Upper lobe of right lung (tissue), 1 donor: ENCODE measurements at regions not wholly inside any gene's neighbourhood (a gene's known extent, or its start where the extent isn't known, plus 50 kb on each side); places are given as distances from the start of the nearest gene placed in this dataset.

Experiments
- ATAC-seq: fragments of 200-7000 bp; cut with Tn5 transposase; one replicate; pipeline ENCODE4 v1.9.1; 2020; ENCODE audit warnings: mild to moderate bottlenecking, moderate library complexity
- DNase-seq: peaks from one replicate; pipeline ENCODE4 v3.0.0-alpha.2; 2020
- H3K27ac ChIP-seq: fragments of 200-600 bp; one replicate; pipeline ENCODE4 v1.8.0; 2022
- H3K27me3 ChIP-seq: fragments of 200-600 bp; one replicate; pipeline ENCODE4 v1.8.0; 2022; ENCODE audit warnings: mild to moderate bottlenecking
- H3K36me3 ChIP-seq: fragments of 200-600 bp; one replicate; pipeline ENCODE4 v1.8.0; 2022
- H3K4me1 ChIP-seq: fragments of 200-600 bp; one replicate; pipeline ENCODE4 v1.8.0; 2022
- H3K4me3 ChIP-seq: fragments of 200-600 bp; one replicate; pipeline ENCODE4 v1.8.0; 2022; ENCODE audit warnings: mild to moderate bottlenecking
- H3K9me3 ChIP-seq: fragments of 200-600 bp; one replicate; pipeline ENCODE4 v1.8.0; 2022
- intact Hi-C: fragments of 100-400 bp; cut with DNase I; formaldehyde crosslinking; loops from one replicate; pipeline ENCODE4 v1.11.0; 2022
- TF ChIP-seq, protein P1 (sequence below): fragments of 200-600 bp; IDR thresholded peaks from one replicate; pipeline ENCODE4 v1.8.0; 2022; ENCODE audit warnings: antibody characterized with exemption
- donor health status: DM: no; HTN: yes; CAD: no; lungs with severe emphysema.

DNA sequence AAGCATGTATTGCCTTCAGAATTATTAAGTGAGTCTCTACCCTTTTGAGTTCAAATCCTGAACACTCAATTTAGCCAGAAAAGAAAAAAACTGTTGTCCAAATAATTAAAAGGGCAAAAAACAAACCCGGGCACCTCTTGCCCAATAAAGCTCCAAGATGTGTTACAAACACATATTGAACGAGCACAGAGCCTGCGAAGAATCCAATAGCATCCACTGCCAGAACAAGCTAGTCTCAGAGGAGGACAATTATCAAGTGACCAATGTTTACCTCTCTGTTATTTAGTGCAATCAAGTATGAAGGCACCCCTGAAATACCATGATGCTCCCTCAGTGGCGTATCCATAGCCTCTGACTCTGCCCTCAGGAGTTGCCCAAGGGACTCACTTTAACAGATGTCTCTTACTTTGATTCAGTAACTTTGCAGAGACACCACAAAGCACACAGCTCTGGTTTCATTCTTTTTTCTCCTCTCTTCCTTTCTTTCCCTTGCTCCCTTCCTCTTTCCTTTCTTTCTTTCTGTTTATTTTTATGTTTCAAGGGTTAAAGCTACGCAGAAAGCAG is 93.5 kb upstream of the SPATS2L start:
- no peaks in the 10 kb centered on the region for H3K4me1 ChIP-seq
- intact Hi-C loops, result no loop called here
- no peaks in the 10 kb centered on the region for H3K9me3 ChIP-seq
- H3K4me3 ChIP-seq, result no peak overlapping the region
- ATAC-seq (no peak), DNase-seq (no peak)
- no peaks in the 10 kb centered on the region for H3K36me3 ChIP-seq
- TF ChIP-seq, protein P1, sequence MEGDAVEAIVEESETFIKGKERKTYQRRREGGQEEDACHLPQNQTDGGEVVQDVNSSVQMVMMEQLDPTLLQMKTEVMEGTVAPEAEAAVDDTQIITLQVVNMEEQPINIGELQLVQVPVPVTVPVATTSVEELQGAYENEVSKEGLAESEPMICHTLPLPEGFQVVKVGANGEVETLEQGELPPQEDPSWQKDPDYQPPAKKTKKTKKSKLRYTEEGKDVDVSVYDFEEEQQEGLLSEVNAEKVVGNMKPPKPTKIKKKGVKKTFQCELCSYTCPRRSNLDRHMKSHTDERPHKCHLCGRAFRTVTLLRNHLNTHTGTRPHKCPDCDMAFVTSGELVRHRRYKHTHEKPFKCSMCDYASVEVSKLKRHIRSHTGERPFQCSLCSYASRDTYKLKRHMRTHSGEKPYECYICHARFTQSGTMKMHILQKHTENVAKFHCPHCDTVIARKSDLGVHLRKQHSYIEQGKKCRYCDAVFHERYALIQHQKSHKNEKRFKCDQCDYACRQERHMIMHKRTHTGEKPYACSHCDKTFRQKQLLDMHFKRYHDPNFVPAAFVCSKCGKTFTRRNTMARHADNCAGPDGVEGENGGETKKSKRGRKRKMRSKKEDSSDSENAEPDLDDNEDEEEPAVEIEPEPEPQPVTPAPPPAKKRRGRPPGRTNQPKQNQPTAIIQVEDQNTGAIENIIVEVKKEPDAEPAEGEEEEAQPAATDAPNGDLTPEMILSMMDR, result no peak
- no peak overlapping the region for H3K27ac ChIP-seq
- no peaks in the 10 kb centered on the region for H3K27me3 ChIP-seq

DNA sequence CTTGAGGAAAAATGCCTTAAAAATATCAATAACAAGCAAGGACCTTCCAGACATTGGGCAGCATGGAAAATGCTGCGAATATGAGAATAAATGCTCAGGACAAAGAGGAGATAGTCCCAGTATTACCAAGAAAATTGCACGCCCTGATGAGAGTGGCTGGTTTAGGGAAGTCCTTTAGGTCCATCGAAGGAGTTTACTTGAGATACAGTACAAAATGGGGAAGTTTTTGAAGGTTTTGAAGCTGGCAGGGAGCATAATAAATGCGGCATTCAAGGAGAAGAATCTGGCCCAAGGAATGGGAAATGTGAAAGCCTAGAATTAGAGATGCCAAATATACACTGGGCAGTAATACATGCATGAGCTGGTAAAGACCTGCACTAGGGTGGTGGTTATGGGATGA is 90.2 kb upstream of the SPATS2L start:
- TF ChIP-seq, protein P1, result no peak
- DNase-seq (no peak), ATAC-seq (peak; percentile 43)
- no peaks in the 10 kb centered on the region for H3K9me3 ChIP-seq
- H3K36me3 ChIP-seq, result no peaks in the 10 kb centered on the region
- no peaks in the 10 kb centered on the region for H3K27me3 ChIP-seq
- intact Hi-C loops, result no loop called here
- H3K4me3 ChIP-seq, result no peak overlapping the region
- H3K27ac ChIP-seq, result no peak overlapping the region
- no peaks in the 10 kb centered on the region for H3K4me1 ChIP-seq

DNA sequence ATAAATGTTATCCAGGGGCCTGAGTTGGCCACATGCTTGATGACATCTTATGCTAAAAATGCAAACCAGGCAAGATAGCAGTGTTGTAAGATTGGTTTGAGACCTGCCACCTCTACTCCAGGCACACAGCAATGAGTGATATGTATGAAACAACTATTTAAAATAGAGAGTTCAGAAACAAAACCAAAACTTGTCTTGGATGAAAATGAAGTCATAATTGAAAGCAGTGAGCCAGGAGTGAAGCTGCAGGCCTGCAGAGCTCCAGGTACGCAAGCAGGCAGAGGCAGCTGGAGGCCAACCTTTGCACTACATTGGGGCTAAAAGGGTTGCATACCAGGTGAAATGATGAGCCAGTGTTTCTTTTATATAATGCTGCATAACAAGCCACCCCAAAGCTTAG is 89.2 kb upstream of the SPATS2L start:
- Histone ChIP-seq H3K27ac (no peak overlapping the region), H3K36me3 (no peaks in the 10 kb centered on the region), H3K4me3 (no peak overlapping the region), H3K27me3 (no peaks in the 10 kb centered on the region), H3K4me1 (no peaks in the 10 kb centered on the region), H3K9me3 (no peaks in the 10 kb centered on the region)
- TF ChIP-seq, protein P1, result no peak
- ATAC-seq (no peak), DNase-seq (no peak)
- intact Hi-C loops, result no loop called here

DNA sequence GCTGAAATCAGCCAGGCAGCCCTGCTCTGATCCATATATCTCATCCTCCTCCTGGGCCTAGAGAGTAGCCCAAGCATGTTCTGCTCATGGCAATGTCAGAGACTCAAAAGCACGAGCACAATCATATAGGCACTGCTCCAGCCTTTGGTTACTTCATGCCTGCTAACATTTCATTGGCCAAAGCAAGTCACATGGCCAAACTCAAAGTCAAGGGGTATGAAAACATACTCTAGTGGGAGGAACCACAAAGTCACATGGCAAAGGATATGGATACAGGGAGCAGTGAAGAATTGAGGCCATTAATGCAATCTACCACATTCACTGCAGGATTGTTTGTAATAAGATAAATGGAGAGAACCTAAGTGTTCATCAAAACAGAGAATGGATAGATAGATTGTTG is 87.8 kb upstream of the SPATS2L start:
- no peaks in the 10 kb centered on the region for H3K9me3 ChIP-seq
- ATAC-seq (no peak), DNase-seq (no peak)
- no peak overlapping the region for H3K4me3 ChIP-seq
- TF ChIP-seq, protein P1, result no peak
- no peaks in the 10 kb centered on the region for H3K4me1 ChIP-seq
- H3K27me3 ChIP-seq, result no peaks in the 10 kb centered on the region
- H3K27ac ChIP-seq, result no peak overlapping the region
- intact Hi-C loops, result no loop called here
- no peaks in the 10 kb centered on the region for H3K36me3 ChIP-seq

DNA sequence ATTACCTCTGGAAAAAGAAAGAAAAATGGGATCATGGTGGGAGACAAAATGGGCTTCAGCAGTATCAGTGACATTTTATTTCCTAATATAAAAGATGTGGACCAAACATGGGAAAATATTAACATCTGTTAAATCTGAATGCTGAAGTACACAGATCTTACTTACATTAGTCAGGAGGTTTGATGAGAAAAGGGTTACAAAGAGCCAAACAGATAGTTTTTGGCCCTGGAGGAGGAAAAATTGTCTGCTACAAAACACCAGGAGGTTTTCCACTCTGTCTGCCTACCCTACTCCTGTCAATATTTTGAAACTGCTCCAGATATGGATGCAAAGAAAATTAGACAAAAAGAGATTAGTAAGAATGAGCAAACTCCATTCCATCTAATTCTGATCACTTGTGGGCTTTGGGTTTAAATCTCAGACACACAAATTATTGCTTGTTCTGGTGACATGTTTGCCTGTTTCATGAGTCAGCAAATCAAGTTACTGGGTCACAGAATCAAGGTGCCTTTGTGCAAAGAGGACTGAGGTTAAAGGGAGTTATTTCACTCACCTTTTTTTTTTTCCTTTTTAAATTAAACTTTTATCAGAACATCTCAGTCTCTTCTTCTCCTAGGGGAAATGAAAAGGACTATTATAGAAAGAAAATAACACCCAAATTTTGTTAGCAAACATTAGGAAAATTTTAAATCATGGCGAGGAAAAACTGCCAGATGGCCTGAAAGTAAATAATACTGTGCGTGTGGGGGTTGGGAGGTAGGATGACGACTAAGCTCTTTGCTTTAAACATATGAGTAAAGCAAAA is 87.0 kb upstream of the SPATS2L start:
- Histone ChIP-seq H3K27ac (no peak overlapping the region), H3K9me3 (no peaks in the 10 kb centered on the region), H3K4me1 (no peaks in the 10 kb centered on the region), H3K36me3 (no peaks in the 10 kb centered on the region), H3K27me3 (no peaks in the 10 kb centered on the region), H3K4me3 (no peak overlapping the region)
- DNase-seq (no peak), ATAC-seq (no peak)
- intact Hi-C loops, result no loop called here
- TF ChIP-seq, protein P1, result no peak
